ENCODE measurements at regions not wholly inside any gene's neighbourhood (a gene's known extent, or its start where the extent isn't known, plus 50 kb on each side); places are given as distances from the start of the nearest gene placed in this dataset.

GRCh38 chr2:126437016-126437415, 218.9 kb upstream of the GYPC start:
- TF ChIP-seq CTCF (IDR thresholded peaks at IDR 0.05) (no peak), POLR2A (IDR thresholded peaks at IDR 0.05) (no peak)

Data from lower leg skin (tissue), 3 donors.